Lower lobe of right lung (tissue), 2 donors: ENCODE measurements at regions not wholly inside any gene's neighbourhood (a gene's known extent, or its start where the extent isn't known, plus 50 kb on each side); places are given as distances from the start of the nearest gene placed in this dataset.

Source experiments
- ATAC-seq, 2 donors: fragments of 200-7000 bp; cut with Tn5 transposase; one replicate each; pipeline ENCODE4 v1.9.1; 2020 to 2022; ENCODE audit warnings: mild to moderate bottlenecking in 2 of 2, moderate library complexity in 2 of 2
- DNase-seq: peaks from one replicate; pipeline ENCODE4 v3.0.0-alpha.2; 2020
- H3K27ac ChIP-seq: fragments of 200-600 bp; one replicate; pipeline ENCODE4 v1.8.0; 2022
- H3K27me3 ChIP-seq: fragments of 200-600 bp; one replicate; pipeline ENCODE4 v1.8.0; 2022; ENCODE audit warnings: low read depth
- H3K36me3 ChIP-seq: fragments of 200-600 bp; one replicate; pipeline ENCODE4 v1.8.0; 2022; ENCODE audit warnings: mild to moderate bottlenecking
- H3K4me1 ChIP-seq: fragments of 200-600 bp; one replicate; pipeline ENCODE4 v1.8.0; 2022
- H3K4me3 ChIP-seq: fragments of 200-600 bp; one replicate; pipeline ENCODE4 v1.8.0; 2022; ENCODE audit warnings: mild to moderate bottlenecking
- H3K9me3 ChIP-seq: fragments of 200-600 bp; one replicate; pipeline ENCODE4 v1.8.0; 2022
- intact Hi-C: fragments of 100-400 bp; cut with DNase I; formaldehyde crosslinking; loops from one replicate; pipeline ENCODE4 v1.11.0; 2022
- TF ChIP-seq, protein P1 (sequence below): fragments of 200-600 bp; IDR thresholded peaks from one replicate; pipeline ENCODE4 v1.8.0; 2022; ENCODE audit warnings: antibody characterized with exemption, mild to moderate bottlenecking
- donor health status: DM: no; HTN: yes; CAD: no; lungs with severe emphysema.

DNA sequence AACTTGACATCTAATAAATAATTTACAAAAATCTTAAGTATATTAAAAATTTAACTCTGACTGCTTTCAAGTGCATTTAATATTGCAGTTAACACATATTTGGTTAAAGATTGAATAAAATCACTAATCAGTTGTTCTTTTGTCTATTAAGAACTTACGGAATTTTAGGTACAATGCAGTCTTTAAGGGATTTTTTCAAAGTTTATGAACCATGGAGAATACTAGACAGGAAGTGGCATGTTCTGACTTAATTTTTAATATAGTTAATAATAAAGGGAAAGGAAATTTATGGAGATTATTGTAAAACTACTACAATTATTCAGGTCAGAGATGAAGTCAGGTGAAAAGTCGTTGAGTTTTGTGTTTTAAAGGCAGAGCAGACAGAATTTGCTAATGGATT, 240.9 kb downstream of the CALCRL start:
- TF ChIP-seq, protein P1, sequence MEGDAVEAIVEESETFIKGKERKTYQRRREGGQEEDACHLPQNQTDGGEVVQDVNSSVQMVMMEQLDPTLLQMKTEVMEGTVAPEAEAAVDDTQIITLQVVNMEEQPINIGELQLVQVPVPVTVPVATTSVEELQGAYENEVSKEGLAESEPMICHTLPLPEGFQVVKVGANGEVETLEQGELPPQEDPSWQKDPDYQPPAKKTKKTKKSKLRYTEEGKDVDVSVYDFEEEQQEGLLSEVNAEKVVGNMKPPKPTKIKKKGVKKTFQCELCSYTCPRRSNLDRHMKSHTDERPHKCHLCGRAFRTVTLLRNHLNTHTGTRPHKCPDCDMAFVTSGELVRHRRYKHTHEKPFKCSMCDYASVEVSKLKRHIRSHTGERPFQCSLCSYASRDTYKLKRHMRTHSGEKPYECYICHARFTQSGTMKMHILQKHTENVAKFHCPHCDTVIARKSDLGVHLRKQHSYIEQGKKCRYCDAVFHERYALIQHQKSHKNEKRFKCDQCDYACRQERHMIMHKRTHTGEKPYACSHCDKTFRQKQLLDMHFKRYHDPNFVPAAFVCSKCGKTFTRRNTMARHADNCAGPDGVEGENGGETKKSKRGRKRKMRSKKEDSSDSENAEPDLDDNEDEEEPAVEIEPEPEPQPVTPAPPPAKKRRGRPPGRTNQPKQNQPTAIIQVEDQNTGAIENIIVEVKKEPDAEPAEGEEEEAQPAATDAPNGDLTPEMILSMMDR: no peak
- Histone ChIP-seq H3K4me3 (no peak overlapping the region), H3K9me3 (no peaks in the 10 kb centered on the region), H3K27ac (no peak overlapping the region), H3K27me3 (no peaks in the 10 kb centered on the region), H3K36me3 (no peaks in the 10 kb centered on the region), H3K4me1 (no peaks in the 10 kb centered on the region)
- ATAC-seq (no peak), DNase-seq (no peak)
- intact Hi-C loops: no loop called here

DNA sequence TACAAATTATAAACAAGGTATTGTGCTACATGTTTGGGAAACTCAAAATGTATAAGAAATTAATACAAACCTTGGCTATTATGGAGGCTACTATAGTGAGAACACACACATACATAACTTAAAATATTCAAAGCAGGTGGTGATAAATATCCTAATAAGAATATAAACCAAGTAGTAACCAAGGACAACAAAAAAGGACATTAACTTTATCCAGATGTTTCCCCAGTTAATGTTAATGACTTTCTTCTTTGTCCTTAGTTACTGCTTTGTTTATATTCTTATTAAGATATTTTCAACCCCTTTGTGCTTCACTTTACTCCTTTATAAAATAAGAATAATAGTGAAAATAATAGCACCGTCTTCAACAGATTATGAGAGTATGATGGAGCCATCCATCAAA, 241.6 kb downstream of the CALCRL start:
- H3K27me3 ChIP-seq: no peaks in the 10 kb centered on the region
- ATAC-seq (no peak), DNase-seq (no peak)
- intact Hi-C loops: no loop called here
- H3K27ac ChIP-seq: no peak overlapping the region
- no peak overlapping the region for H3K4me3 ChIP-seq
- H3K9me3 ChIP-seq: no peaks in the 10 kb centered on the region
- H3K4me1 ChIP-seq: no peaks in the 10 kb centered on the region
- no peaks in the 10 kb centered on the region for H3K36me3 ChIP-seq
- TF ChIP-seq, protein P1: no peak

DNA sequence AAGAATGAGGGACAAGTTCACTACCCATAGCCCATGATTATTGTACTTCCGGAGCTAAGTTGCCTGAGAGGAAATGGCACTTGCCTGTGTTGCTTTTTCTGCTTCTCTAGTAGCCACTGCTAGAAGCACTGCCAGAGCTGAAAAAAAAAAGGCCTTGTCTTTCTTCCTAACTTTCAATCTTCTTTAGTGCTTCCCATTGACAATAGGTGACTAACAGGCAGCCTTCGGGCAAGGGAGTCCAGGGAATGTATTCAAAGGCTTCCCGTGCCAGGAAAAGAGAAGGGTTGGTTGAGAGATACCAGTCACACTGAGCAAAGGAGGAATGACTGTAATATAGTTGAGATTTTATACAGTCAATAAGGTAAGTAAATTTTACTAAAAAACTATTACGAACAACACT, 242.0 kb downstream of the CALCRL start:
- Histone ChIP-seq H3K27me3 (no peaks in the 10 kb centered on the region), H3K36me3 (no peaks in the 10 kb centered on the region), H3K4me3 (no peak overlapping the region), H3K4me1 (no peaks in the 10 kb centered on the region), H3K9me3 (no peaks in the 10 kb centered on the region), H3K27ac (no peak overlapping the region)
- ATAC-seq (no peak), DNase-seq (no peak)
- intact Hi-C loops: no loop called here
- TF ChIP-seq, protein P1: no peak

DNA sequence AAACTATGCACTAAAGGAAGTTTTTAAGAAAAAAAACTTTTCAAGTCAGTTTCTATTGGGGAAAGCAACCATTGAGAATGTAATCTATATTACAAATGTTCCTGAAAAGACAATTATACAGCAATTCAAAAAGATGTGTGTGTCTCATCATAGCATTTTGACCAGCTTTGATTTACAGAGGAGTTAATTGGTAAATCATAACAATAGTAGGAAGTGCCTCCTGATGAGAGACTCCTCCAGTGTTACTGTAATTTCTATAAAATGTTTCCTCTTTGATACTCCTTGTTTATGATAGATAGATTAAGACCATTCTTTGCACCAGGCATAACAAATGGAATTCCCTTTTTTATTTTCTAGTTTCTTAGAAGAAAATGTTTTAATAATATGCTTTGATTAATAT, 249.9 kb downstream of the CALCRL start:
- no peaks in the 10 kb centered on the region for H3K36me3 ChIP-seq
- H3K27ac ChIP-seq: no peak overlapping the region
- TF ChIP-seq, protein P1: no peak
- no peaks in the 10 kb centered on the region for H3K27me3 ChIP-seq
- ATAC-seq (no peak), DNase-seq (no peak)
- no peaks in the 10 kb centered on the region for H3K9me3 ChIP-seq
- H3K4me3 ChIP-seq: no peak overlapping the region
- intact Hi-C loops: no loop called here
- H3K4me1 ChIP-seq: no peaks in the 10 kb centered on the region

DNA sequence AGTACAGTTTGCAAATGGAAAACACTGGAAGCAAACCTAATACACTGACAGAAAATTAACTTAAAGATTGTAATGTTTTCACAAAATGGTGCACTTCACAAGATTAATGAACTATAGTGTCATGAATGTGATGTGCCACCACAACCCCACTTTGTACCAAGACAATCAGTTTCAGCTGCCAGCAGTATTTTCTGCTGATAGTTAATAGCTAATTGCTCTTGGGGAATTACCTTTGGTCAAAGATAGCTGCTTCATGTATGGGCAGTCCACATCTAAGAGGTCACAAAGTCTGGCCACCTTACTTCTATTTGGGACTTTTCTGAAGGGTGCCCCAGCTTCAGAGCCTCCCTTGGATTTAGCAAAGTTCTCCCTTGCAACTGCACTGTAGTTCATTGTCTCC, 254.0 kb downstream of the CALCRL start:
- DNase-seq (no peak), ATAC-seq (no peak)
- Histone ChIP-seq H3K36me3 (no peaks in the 10 kb centered on the region), H3K27me3 (no peaks in the 10 kb centered on the region), H3K9me3 (no peaks in the 10 kb centered on the region), H3K27ac (no peak overlapping the region), H3K4me3 (no peak overlapping the region), H3K4me1 (no peaks in the 10 kb centered on the region)
- intact Hi-C loops: no loop called here
- TF ChIP-seq, protein P1: no peak
